Mucosa of descending colon (tissue), 3 donors: ENCODE measurements at regions not wholly inside any gene's neighbourhood (a gene's known extent, or its start where the extent isn't known, plus 50 kb on each side); places are given as distances from the start of the nearest gene placed in this dataset.

Source experiments
- ATAC-seq: fragments of 200-7000 bp; cut with Tn5 transposase; one replicate; pipeline ENCODE4 v1.9.1; 2020; ENCODE audit warnings: mild to moderate bottlenecking, moderate library complexity
- DNase-seq, 3 donors: peaks; one replicate each; pipeline ENCODE4 v3.0.0-alpha.2; 2020
- H3K36me3 ChIP-seq: fragments of 200-600 bp; one replicate; pipeline ENCODE4 v1.8.0; 2021; ENCODE audit warnings: low read depth, mild to moderate bottlenecking
- H3K4me1 ChIP-seq: fragments of 200-600 bp; one replicate; pipeline ENCODE4 v1.8.0; 2021; ENCODE audit warnings: low read depth, mild to moderate bottlenecking
- H3K4me3 ChIP-seq: fragments of 200-600 bp; one replicate; pipeline ENCODE4 v1.8.0; 2021; ENCODE audit warnings: mild to moderate bottlenecking
- H3K9me3 ChIP-seq: fragments of 200-600 bp; one replicate; pipeline ENCODE4 v1.8.0; 2021; ENCODE audit warnings: mild to moderate bottlenecking
- intact Hi-C, 2 donors: fragments of 100-400 bp; cut with DNase I in 1 of 2; cut with micrococcal nuclease in 1 of 2; formaldehyde crosslinking; loops; one replicate each; pipeline versions ENCODE4 v1.11.0 to v1.11.1; 2022; cut with DNase I, micrococcal nuclease
- TF ChIP-seq, protein P1 (sequence below): fragments of 200-600 bp; IDR thresholded peaks from one replicate; pipeline ENCODE4 v1.8.0; 2022; ENCODE audit warnings: antibody characterized with exemption, mild to moderate bottlenecking
- donor health status: DM: no; HTN: no; CAD: no; lungs with moderate emphysema.
- donor health status: DM: no; HTN: no; CAD: no.
- donor health status: DM: no; HTN: yes; CAD: no.

DNA sequence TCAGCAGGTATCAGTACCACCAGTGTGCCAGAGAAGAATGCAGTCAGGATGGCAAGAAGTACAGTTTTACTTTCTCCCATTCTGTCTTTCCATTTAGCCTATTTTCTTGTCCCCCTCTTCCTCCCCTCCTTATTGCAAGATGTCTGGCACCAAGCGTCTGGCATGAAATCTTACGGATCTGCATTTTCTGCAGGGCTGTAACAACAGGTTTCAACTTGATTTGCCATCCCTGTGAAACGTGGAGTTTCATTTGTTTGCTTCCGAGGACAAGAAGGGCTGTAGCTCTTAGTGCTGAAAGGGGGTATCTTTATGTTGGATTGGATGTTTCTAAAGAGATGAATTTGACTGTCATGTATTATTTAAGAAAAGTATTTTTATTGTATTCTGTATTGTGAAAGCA lies 1110.6 kb downstream of the BCL11B start:
- no peak overlapping the region for H3K4me3 ChIP-seq
- H3K4me1 ChIP-seq, result no peaks in the 10 kb centered on the region
- H3K36me3 ChIP-seq, result no peaks in the 10 kb centered on the region
- DNase-seq, result no peak
- H3K9me3 ChIP-seq, result no peaks in the 10 kb centered on the region
- no peak for ATAC-seq
- intact Hi-C loops, result no loop called here
- TF ChIP-seq, protein P1, sequence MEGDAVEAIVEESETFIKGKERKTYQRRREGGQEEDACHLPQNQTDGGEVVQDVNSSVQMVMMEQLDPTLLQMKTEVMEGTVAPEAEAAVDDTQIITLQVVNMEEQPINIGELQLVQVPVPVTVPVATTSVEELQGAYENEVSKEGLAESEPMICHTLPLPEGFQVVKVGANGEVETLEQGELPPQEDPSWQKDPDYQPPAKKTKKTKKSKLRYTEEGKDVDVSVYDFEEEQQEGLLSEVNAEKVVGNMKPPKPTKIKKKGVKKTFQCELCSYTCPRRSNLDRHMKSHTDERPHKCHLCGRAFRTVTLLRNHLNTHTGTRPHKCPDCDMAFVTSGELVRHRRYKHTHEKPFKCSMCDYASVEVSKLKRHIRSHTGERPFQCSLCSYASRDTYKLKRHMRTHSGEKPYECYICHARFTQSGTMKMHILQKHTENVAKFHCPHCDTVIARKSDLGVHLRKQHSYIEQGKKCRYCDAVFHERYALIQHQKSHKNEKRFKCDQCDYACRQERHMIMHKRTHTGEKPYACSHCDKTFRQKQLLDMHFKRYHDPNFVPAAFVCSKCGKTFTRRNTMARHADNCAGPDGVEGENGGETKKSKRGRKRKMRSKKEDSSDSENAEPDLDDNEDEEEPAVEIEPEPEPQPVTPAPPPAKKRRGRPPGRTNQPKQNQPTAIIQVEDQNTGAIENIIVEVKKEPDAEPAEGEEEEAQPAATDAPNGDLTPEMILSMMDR, result no peak

DNA sequence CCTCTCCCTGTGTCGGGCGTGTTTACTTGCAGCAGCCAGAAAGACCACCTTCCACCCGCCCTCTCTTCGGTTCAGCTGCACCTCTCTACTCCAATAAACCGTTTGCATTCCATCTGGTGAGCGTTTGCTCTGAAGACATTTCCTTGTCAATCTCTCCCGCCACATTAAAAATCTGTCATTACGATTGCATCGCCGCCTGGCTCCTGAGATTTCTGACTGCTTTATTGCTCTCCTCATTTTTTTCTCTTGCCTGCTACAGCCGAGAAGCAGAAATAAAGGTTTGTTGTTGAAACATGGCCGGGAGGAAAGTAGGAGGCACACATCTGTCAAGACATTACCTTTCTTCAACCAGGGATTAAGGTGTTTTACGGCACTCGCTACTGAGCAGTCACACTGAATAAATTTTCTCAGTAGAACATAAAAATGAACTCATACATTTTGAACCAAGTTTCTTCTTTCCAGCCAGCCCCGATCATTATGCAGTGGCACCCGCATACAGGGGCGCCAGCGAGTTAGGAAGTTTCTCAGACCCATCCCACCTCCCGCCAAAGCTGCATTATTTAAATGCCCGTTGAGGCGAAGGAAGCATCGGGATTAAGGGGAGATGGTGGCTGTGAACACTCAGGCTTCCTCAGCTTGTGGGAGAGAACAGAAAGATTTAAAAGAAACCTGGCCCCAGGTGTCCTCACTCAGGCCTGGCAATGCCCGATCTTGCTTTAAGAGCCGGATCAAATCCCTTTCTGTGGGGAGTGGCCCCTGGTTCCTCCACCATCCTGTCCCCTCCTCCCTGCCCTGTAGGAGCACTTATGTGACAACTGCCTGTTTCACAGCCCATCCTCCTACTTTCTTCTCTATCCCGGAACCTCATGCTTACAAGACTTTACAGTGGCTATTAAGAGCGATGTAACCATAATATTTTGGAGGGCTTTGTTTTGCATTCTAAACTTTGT lies 1108.9 kb downstream of the BCL11B start:
- H3K36me3 ChIP-seq, result no peaks in the 10 kb centered on the region
- H3K4me3 ChIP-seq, result no peak overlapping the region
- TF ChIP-seq, protein P1, result no peak
- intact Hi-C loops, result no loop called here
- H3K9me3 ChIP-seq, result no peaks in the 10 kb centered on the region
- DNase-seq (no peak), ATAC-seq (no peak)
- H3K4me1 ChIP-seq, result no peaks in the 10 kb centered on the region

DNA sequence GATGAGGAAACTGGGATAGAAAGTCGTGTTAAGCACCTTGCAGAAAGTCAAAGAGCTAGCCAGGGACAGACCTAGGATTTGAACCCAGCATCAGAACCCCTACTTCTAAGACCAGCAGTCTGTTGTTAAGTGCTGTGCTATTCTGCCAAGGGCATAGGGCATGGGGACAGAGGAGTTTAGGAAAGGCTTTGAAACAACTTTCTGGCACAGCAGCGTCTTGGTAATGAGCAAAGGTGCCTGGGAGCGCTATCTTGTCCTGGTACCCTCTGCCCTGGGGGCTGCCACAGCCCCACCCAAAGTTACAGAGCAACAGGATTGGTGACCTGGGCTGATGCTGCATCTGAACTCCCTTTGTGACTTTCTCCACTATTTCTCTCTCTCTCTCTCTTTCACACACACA lies 1108.1 kb downstream of the BCL11B start:
- DNase-seq (no peak), ATAC-seq (no peak)
- no peaks in the 10 kb centered on the region for H3K4me1 ChIP-seq
- H3K4me3 ChIP-seq, result no peak overlapping the region
- intact Hi-C loops, result no loop called here
- H3K9me3 ChIP-seq, result no peaks in the 10 kb centered on the region
- no peaks in the 10 kb centered on the region for H3K36me3 ChIP-seq
- TF ChIP-seq, protein P1, result no peak

DNA sequence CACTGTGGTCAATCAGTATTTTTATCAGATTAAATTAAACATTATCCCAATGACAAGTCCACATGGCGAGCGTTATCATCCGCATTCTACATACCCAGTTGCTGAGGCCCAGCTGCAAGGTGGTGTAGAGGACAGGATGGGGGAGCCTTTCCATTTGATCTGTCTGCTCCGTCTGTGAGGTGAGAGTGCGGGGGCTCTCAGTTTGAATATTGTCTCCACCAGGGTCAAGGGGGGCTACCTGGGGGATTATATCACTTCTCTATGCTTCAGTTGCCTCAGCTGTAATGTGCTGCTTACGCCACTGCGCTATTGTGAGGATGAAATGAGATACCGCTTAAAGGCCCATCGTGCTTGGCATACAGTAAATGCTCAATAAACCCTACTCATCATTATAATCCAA lies 1106.0 kb downstream of the BCL11B start:
- TF ChIP-seq, protein P1, result no peak
- intact Hi-C loops, result no loop called here
- Histone ChIP-seq H3K4me1 (no peaks in the 10 kb centered on the region), H3K36me3 (no peaks in the 10 kb centered on the region), H3K9me3 (no peaks in the 10 kb centered on the region), H3K4me3 (no peak overlapping the region)
- DNase-seq (no peak), ATAC-seq (no peak)

DNA sequence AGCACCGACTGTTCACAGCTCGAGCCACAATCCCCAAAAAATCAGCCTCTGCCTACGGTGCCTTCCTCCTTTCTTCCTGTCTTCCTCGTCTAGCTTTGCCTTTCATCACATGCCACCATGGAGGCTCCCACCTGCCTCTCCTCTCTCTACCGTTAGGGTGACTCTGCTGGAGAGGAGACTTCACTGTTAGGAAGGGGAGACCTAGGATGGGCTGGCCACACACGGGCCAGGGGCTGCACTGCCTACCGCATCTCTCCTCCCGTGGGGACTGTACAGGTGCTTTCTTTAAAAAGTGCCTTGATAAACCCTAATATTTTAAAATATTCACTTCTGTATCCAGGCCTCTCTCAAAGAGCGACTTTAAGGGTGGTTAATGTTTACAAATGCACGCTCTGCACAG lies 1104.7 kb downstream of the BCL11B start:
- Histone ChIP-seq H3K4me3 (no peak overlapping the region), H3K36me3 (no peaks in the 10 kb centered on the region), H3K4me1 (no peaks in the 10 kb centered on the region), H3K9me3 (no peaks in the 10 kb centered on the region)
- intact Hi-C loops, result no loop called here
- DNase-seq (no peak), ATAC-seq (no peak)
- TF ChIP-seq, protein P1, result no peak
